Endothelial cell (in vitro differentiated cells): ENCODE measurements at regions not wholly inside any gene's neighbourhood (a gene's known extent, or its start where the extent isn't known, plus 50 kb on each side); places are given as distances from the start of the nearest gene placed in this dataset.
A peak's percentile ranks its signal among the peaks of the same experiment; 100 is the strongest.

ENCODE experiments used
- DNase-seq: peaks from one replicate; pipeline ENCODE4 v3.0.0; 2021; ENCODE audit warnings: low spot score
- H3K27ac Mint-ChIP-seq: one replicate; pipeline ENCODE4 v1.8.0; 2021; ENCODE audit warnings: mixed read lengths, inconsistent platforms; ENCODE audit not compliant: unreplicated experiment
- H3K27me3 Mint-ChIP-seq: one replicate; pipeline ENCODE4 v1.8.0; 2021; ENCODE audit warnings: mild to moderate bottlenecking, moderate library complexity, mixed read lengths, inconsistent platforms; ENCODE audit not compliant: unreplicated experiment
- H3K36me3 Mint-ChIP-seq: one replicate; pipeline ENCODE4 v1.8.0; 2021; ENCODE audit warnings: mild to moderate bottlenecking, low read depth, mixed read lengths, inconsistent platforms; ENCODE audit not compliant: unreplicated experiment
- H3K4me1 Mint-ChIP-seq: one replicate; pipeline ENCODE4 v1.8.0; 2021; ENCODE audit warnings: mild to moderate bottlenecking, mixed read lengths, inconsistent platforms; ENCODE audit not compliant: unreplicated experiment
- H3K4me3 Mint-ChIP-seq: one replicate; pipeline ENCODE4 v1.8.0; 2021; ENCODE audit warnings: mild to moderate bottlenecking, mixed read lengths, inconsistent platforms; ENCODE audit not compliant: unreplicated experiment
- H3K9me3 Mint-ChIP-seq: one replicate; pipeline ENCODE4 v1.8.0; 2021; ENCODE audit warnings: mixed read lengths, inconsistent platforms; ENCODE audit not compliant: unreplicated experiment
- TF ChIP-seq, protein P1 (sequence below): fragments of 200-600 bp; sonication (generic); IDR thresholded peaks from one replicate; pipeline ENCODE4 v1.5.0; 2021; ENCODE audit warnings: antibody characterized with exemption; ENCODE audit not compliant: unreplicated experiment

DNA sequence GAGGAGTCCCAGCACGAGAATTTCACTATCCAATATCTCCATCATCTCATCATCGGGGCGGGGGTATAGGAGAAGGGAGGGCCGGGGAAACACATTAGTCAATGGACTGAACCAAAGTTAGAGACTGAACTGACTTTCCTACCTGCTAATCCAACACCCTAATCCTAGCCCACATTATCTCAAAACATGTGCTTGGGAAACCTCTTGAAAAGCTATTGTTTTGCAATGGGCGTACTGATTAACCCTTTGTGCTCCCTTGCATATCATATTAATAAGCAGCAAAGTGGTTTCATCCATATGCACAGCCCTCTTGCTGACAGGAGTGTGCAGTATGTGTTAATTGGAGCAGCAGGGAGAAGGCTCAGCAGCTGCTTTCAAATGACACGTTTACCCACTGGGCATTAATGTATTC lies 125.7 kb upstream of the GRIP1 start:
- H3K27ac Mint-ChIP-seq, result no peak overlapping the region
- H3K27me3 Mint-ChIP-seq, result peaks cover 2% of the 10 kb centered on the region
- TF ChIP-seq, protein P1, sequence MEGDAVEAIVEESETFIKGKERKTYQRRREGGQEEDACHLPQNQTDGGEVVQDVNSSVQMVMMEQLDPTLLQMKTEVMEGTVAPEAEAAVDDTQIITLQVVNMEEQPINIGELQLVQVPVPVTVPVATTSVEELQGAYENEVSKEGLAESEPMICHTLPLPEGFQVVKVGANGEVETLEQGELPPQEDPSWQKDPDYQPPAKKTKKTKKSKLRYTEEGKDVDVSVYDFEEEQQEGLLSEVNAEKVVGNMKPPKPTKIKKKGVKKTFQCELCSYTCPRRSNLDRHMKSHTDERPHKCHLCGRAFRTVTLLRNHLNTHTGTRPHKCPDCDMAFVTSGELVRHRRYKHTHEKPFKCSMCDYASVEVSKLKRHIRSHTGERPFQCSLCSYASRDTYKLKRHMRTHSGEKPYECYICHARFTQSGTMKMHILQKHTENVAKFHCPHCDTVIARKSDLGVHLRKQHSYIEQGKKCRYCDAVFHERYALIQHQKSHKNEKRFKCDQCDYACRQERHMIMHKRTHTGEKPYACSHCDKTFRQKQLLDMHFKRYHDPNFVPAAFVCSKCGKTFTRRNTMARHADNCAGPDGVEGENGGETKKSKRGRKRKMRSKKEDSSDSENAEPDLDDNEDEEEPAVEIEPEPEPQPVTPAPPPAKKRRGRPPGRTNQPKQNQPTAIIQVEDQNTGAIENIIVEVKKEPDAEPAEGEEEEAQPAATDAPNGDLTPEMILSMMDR, result no peak
- no peaks in the 10 kb centered on the region for H3K9me3 Mint-ChIP-seq
- no peak for DNase-seq
- H3K36me3 Mint-ChIP-seq, result no peaks in the 10 kb centered on the region
- H3K4me3 Mint-ChIP-seq, result no peak overlapping the region
- peaks cover 11% of the 10 kb centered on the region for H3K4me1 Mint-ChIP-seq

DNA sequence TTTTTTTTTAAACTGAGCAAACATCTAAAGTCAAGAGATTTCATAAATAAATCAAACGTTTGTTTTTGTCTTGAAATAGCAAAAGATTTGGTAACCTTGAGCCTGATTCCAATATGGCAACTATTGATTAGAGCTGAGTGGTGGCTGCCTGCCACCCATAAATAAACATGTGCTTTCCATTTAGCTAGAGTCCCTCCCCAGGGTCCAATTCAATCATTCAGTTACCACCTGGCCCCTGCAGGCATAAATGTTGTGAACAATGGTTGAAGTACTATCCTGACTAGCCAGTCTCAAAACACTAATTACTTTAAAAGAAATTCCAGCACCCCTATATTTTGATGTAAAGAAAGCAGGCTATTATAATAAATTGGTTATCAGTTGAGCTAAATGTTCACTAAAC lies 129.7 kb upstream of the GRIP1 start:
- H3K36me3 Mint-ChIP-seq, result no peaks in the 10 kb centered on the region
- peaks cover 2% of the 10 kb centered on the region for H3K27me3 Mint-ChIP-seq
- DNase-seq, result no peak
- peaks cover 15% of the 10 kb centered on the region for H3K4me1 Mint-ChIP-seq
- no peaks in the 10 kb centered on the region for H3K9me3 Mint-ChIP-seq
- TF ChIP-seq, protein P1, result no peak
- H3K27ac Mint-ChIP-seq, result no peak overlapping the region
- no peak overlapping the region for H3K4me3 Mint-ChIP-seq

DNA sequence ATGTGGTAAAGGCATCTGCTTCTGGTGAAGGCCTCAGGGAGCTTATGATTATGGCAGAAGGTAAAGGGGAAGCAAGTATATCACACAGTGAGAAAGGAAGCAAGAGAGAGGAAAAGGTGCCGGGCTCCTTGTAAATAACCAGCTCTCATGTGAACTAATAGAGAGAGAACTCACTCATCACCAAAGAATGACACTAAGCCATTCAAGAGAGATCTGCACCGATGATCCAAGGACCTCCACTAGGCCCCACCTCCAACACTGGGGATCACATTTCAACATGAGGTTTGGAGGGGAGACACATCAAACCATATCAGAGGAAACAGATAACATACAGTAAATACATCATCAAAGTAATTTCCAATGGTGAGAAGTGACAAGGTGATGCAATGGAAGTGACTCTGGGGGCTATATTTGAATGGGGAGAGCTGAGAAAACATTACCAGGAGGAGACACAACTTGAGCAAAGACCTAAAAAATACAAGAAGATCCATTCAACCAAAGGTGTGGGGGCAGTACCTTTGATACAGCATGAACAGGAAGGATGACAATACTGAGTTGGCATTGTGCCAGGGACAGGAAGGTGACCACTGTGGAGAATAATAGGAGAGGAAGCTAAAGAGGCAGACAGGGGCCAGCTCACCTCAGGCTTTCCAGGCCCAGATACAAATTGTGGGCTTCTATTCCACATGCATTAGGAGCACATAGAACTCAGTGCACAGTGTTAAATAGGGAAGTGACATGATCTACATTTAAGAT lies 134.4 kb upstream of the GRIP1 start:
- Mint-ChIP-seq H3K27me3 (no peaks in the 10 kb centered on the region), H3K36me3 (no peaks in the 10 kb centered on the region), H3K9me3 (no peaks in the 10 kb centered on the region), H3K4me3 (no peak overlapping the region), H3K4me1 (peaks cover 18% of the 10 kb centered on the region), H3K27ac (peak overlapping the region; percentile 43)
- TF ChIP-seq, protein P1, result no peak
- peak; percentile 17 for DNase-seq

DNA sequence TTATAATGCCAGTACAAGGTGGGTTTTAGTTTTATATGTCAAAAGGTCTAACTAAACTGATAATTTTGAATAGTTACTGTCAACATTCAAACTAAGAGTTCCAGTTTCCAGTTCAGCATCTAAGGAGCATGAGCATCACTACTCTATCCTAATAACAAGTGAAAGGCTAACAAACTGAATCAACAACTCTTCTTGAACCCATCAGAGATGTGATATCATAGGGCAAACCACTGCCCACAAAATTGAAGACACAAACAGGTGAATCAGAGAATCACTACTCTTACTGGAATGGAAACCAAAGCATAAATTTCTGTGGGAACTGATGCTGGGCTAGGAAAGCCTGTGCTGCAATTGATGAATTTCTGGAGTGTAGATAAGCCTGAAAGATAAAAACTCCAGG lies 140.7 kb upstream of the GRIP1 start:
- no peak overlapping the region for H3K4me3 Mint-ChIP-seq
- TF ChIP-seq, protein P1, result no peak
- H3K9me3 Mint-ChIP-seq, result no peaks in the 10 kb centered on the region
- DNase-seq, result no peak
- H3K36me3 Mint-ChIP-seq, result no peaks in the 10 kb centered on the region
- H3K4me1 Mint-ChIP-seq, result peaks cover 3% of the 10 kb centered on the region
- H3K27me3 Mint-ChIP-seq, result no peaks in the 10 kb centered on the region
- no peak overlapping the region for H3K27ac Mint-ChIP-seq

DNA sequence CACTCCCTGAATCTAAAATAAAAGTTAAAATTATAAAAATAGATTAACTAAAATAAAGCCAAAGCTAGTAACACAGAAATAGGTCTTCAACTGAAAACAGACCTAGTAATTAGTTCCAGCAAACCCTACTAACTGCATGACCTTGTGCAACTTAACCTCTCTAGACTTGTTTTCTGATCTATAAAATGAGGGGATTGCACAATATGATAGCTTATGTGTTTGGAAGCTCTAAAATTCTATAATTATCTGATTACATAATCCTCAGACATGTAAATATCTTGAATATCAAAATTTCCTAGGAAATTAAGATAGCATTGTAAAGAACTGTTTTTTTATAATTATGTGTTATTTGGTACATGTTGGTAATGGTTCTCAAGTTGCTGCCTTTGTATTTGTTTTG lies 144.1 kb upstream of the GRIP1 start:
- DNase-seq, result no peak
- H3K27me3 Mint-ChIP-seq, result no peaks in the 10 kb centered on the region
- no peak overlapping the region for H3K4me3 Mint-ChIP-seq
- TF ChIP-seq, protein P1, result no peak
- H3K4me1 Mint-ChIP-seq, result peaks cover 2% of the 10 kb centered on the region
- H3K9me3 Mint-ChIP-seq, result no peaks in the 10 kb centered on the region
- no peaks in the 10 kb centered on the region for H3K36me3 Mint-ChIP-seq
- no peak overlapping the region for H3K27ac Mint-ChIP-seq
